T-cell (primary cell): ENCODE measurements at regions not wholly inside any gene's neighbourhood (a gene's known extent, or its start where the extent isn't known, plus 50 kb on each side); places are given as distances from the start of the nearest gene placed in this dataset.

Source experiments
- ATAC-seq, 4 experiments: fragments of 200-7000 bp in 3 of 4; fragments of 150-1000 bp in 1 of 4; cut with Tn5 transposase; replicated peaks in 1 of 4; 1 replicate in 3 of 4; 2 replicates in 1 of 4; pipeline ENCODE4 v1.10.0; 2021; ENCODE audit warnings: moderate library complexity in 3 of 4, mild to moderate bottlenecking in 2 of 4, moderate number of reproducible peaks in 1 of 4
- CTCF ChIA-PET, 2 donors: fragments of 300-600 bp; sonication (Branson Sonifier 250); formaldehyde crosslinking; loops; one replicate each; lab custom pipeline; 2022; ENCODE audit warnings: antibody characterized with exemption in 2 of 2; lab: Charles Lee
- POLR2A ChIA-PET, 2 donors: fragments of 300-600 bp; sonication (Branson Sonifier 250); formaldehyde crosslinking; loops; one replicate each; lab custom pipeline; 2022; ENCODE audit warnings: antibody characterized with exemption in 2 of 2; lab: Charles Lee
- DNase-seq, 35 experiments: peaks; one replicate each; pipeline versions ENCODE4 v3.0.0 to v3.0.0-alpha.2; 2013 to 2023
- H3K27ac ChIP-seq: one replicate; pipeline ENCODE4 v1.5.1; 2013; ENCODE audit warnings: low read length
- H3K27me3 ChIP-seq, 2 experiments: replicated peaks in 1 of 2; 1 replicate in 1 of 2; 2 replicates in 1 of 2; pipeline versions ENCODE4 v1.6.1 to v1.7.0; 2013; ENCODE audit warnings: low read length in 1 of 2, mixed read lengths in 1 of 2; ENCODE audit not compliant: control insufficient read depth in 2 of 2, insufficient read depth in 2 of 2; ENCODE audit errors: extremely low read depth in 1 of 2
- H3K36me3 ChIP-seq, 2 donors: 1 replicate in 1 of 2; 2 replicates in 1 of 2; pipeline versions ENCODE4 v1.6.1 to v1.7.0; 2013; ENCODE audit warnings: low read length in 1 of 2; ENCODE audit not compliant: control insufficient read depth in 2 of 2, insufficient read depth in 1 of 2; ENCODE audit errors: extremely low read depth in 1 of 2
- H3K4me1 ChIP-seq, 2 experiments: 1 replicate in 1 of 2; 2 replicates in 1 of 2; pipeline versions ENCODE4 v1.6.1 to v1.7.0; 2013; ENCODE audit warnings: low read length in 2 of 2, mixed read lengths in 1 of 2; ENCODE audit not compliant: insufficient read depth in 2 of 2, control insufficient read depth in 1 of 2; ENCODE audit errors: extremely low read depth in 1 of 2
- H3K4me3 ChIP-seq, 2 donors: 1 replicate in 1 of 2; 2 replicates in 1 of 2; pipeline versions ENCODE4 v1.5.1 to v1.7.0; 2013; ENCODE audit warnings: mild to moderate bottlenecking in 2 of 2, low read length in 1 of 2, moderate library complexity in 1 of 2; ENCODE audit not compliant: control insufficient read depth in 1 of 2; ENCODE audit errors: extremely low read depth in 1 of 2
- H3K9me3 ChIP-seq: 2 replicates; pipeline ENCODE4 v1.7.0; 2013
- H3K27ac Mint-ChIP-seq, 2 donors: one replicate each; pipeline ENCODE4 v1.8.0; 2020 to 2021; ENCODE audit warnings: mild to moderate bottlenecking in 2 of 2, mixed read lengths in 2 of 2
- H3K27me3 Mint-ChIP-seq, 2 donors: one replicate each; pipeline ENCODE4 v1.8.0; 2021 to 2022; ENCODE audit warnings: mixed read lengths in 2 of 2
- H3K36me3 Mint-ChIP-seq: one replicate; pipeline ENCODE4 v1.8.0; 2021; ENCODE audit warnings: mixed read lengths
- H3K4me1 Mint-ChIP-seq, 3 donors: one replicate each; pipeline ENCODE4 v1.8.0; 2020 to 2022; ENCODE audit warnings: mixed read lengths in 3 of 3, mild to moderate bottlenecking in 1 of 3
- H3K4me3 Mint-ChIP-seq, 3 donors: one replicate each; pipeline ENCODE4 v1.8.0; 2020 to 2022; ENCODE audit warnings: mild to moderate bottlenecking in 3 of 3, mixed read lengths in 3 of 3, moderate library complexity in 3 of 3
- H3K9me3 Mint-ChIP-seq, 3 donors: one replicate each; pipeline ENCODE4 v1.8.0; 2020 to 2022; ENCODE audit warnings: mixed read lengths in 3 of 3
- WGBS: methylation state at CpG from one replicate; pipeline ENCODE4 v1.1.5; 2013; ENCODE audit warnings: missing lambda C conversion rate; ENCODE audit not compliant: insufficient coverage; 5-methylcytosine and 5-hydroxymethylcytosine counted together

- Mint-ChIP-seq H3K27ac (no peak overlapping the region), H3K36me3 (no peaks in the 10 kb centered on the region), H3K9me3 (peaks cover 0 to 3% (median 3%) of the 10 kb centered on the region in 3 donors), H3K27me3 (peaks cover 3 to 12% of the 10 kb centered on the region in 2 donors), H3K4me1 (peaks cover 22 to 32% (median 31%) of the 10 kb centered on the region in 3 donors), H3K4me3 (no peak overlapping the region)
- ChIA-PET CTCF (interaction anchor here in 1 of 2 donors (1.2 kb wide), 1 partner anchor 9 kb away, joined by 3 read pairs; no protein-coding TSS in a partner anchor), POLR2A (no interaction called here)
- H3K27ac ChIP-seq = no peak overlapping the region
- H3K27me3 ChIP-seq = peaks cover 0 to 5% of the 10 kb centered on the region in 2 experiments
- H3K9me3 ChIP-seq = no peaks in the 10 kb centered on the region
- WGBS = no CpG with 5 or more reads among the region's 2 CpGs
- DNase-seq = no peak
- no peaks in the 10 kb centered on the region for H3K36me3 ChIP-seq
- peaks cover 12 to 21% of the 10 kb centered on the region in 2 experiments for H3K4me1 ChIP-seq
- H3K4me3 ChIP-seq = no peak overlapping the region
- ATAC-seq = no peak
Observed at GRCh38 chr15:70423267-70423666, 325.6 kb upstream of the TLE3 start.

DNA sequence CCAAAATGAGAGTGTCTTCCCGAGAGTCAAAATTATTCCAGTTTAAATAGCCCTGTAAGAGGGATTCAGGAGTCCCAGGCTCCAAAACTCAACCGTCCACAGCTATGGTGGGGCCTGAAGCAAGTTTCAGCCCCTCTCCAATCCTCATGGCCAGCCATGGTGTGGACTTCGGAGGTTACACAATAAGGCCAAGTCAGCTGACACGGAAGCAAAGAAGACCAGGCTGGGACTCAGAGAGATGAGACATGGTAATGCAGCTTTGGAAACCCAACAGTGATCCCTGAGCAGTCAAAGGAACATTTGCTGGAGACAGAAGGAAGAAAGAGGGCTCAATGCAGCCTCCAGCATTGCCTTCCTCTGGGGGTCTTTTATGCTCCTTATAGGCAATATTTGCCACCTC, 324.6 kb upstream of the TLE3 start:
- ATAC-seq = no peak
- Mint-ChIP-seq H3K36me3 (no peaks in the 10 kb centered on the region), H3K9me3 (no peaks in the 10 kb centered on the region), H3K27me3 (peaks cover 3 to 13% of the 10 kb centered on the region in 2 donors), H3K4me1 (peaks cover 22 to 32% (median 31%) of the 10 kb centered on the region in 3 donors), H3K27ac (no peak overlapping the region), H3K4me3 (no peak overlapping the region)
- H3K27me3 ChIP-seq = peaks cover 0 to 5% of the 10 kb centered on the region in 2 experiments
- no peaks in the 10 kb centered on the region for H3K9me3 ChIP-seq
- POLR2A ChIA-PET = no interaction called here
- CTCF ChIA-PET = interaction anchor here in 1 of 2 donors (1.2 kb wide), 1 partner anchor 10 kb away, joined by 3 read pairs; no protein-coding TSS in a partner anchor
- H3K4me1 ChIP-seq = peaks cover 12 to 21% of the 10 kb centered on the region in 2 experiments
- 90% methylated on average over 2 of the region's 4 CpGs for whole genome bisulfite sequencing
- no peak overlapping the region for H3K4me3 ChIP-seq
- H3K36me3 ChIP-seq = no peaks in the 10 kb centered on the region
- DNase-seq = no peak
- no peak overlapping the region for H3K27ac ChIP-seq

GRCh38 chr15:70420948-70421482, 323.3 kb upstream of the TLE3 start:
- Histone ChIP-seq H3K27ac (no peak overlapping the region), H3K27me3 (peaks cover 0 to 5% of the 10 kb centered on the region in 2 experiments), H3K36me3 (no peaks in the 10 kb centered on the region), H3K4me3 (no peak overlapping the region), H3K4me1 (peaks cover 12 to 21% of the 10 kb centered on the region in 2 experiments), H3K9me3 (no peaks in the 10 kb centered on the region)
- no peak for DNase-seq
- H3K36me3 Mint-ChIP-seq = no peaks in the 10 kb centered on the region
- ChIA-PET POLR2A (no interaction called here), CTCF (no interaction called here)
- peaks cover 15 to 20% of the 10 kb centered on the region in 2 donors for H3K27me3 Mint-ChIP-seq
- no peak overlapping the region for H3K27ac Mint-ChIP-seq
- WGBS = 92% methylated on average over 2 of the region's 5 CpGs
- H3K4me1 Mint-ChIP-seq = peaks cover 22 to 31% (median 28%) of the 10 kb centered on the region in 3 donors
- ATAC-seq = no peak
- H3K9me3 Mint-ChIP-seq = no peaks in the 10 kb centered on the region
- H3K4me3 Mint-ChIP-seq = no peak overlapping the region

- Histone ChIP-seq H3K27me3 (peaks cover 0 to 5% of the 10 kb centered on the region in 2 experiments), H3K4me3 (no peak overlapping the region), H3K9me3 (no peaks in the 10 kb centered on the region), H3K4me1 (peaks cover 10 to 18% of the 10 kb centered on the region in 2 experiments), H3K27ac (no peak overlapping the region), H3K36me3 (no peaks in the 10 kb centered on the region)
- no peak overlapping the region for H3K4me3 Mint-ChIP-seq
- H3K9me3 Mint-ChIP-seq = no peaks in the 10 kb centered on the region
- DNase-seq = no peak
- H3K27ac Mint-ChIP-seq = no peak overlapping the region
- 96% methylated on average over 4 of the region's 4 CpGs for WGBS
- no peak for ATAC-seq
- ChIA-PET CTCF (no interaction called here), POLR2A (no interaction called here)
- H3K27me3 Mint-ChIP-seq = peaks cover 15 to 20% of the 10 kb centered on the region in 2 donors
- H3K36me3 Mint-ChIP-seq = no peaks in the 10 kb centered on the region
- peaks cover 16 to 24% (median 21%) of the 10 kb centered on the region in 3 donors for H3K4me1 Mint-ChIP-seq
Observed at GRCh38 chr15:70420086-70420947, 322.6 kb upstream of the TLE3 start.

GRCh38 chr15:70418943-70419342, 321.2 kb upstream of the TLE3 start:
- peaks cover 2 to 10% (median 8%) of the 10 kb centered on the region in 3 donors for H3K4me1 Mint-ChIP-seq
- H3K27ac Mint-ChIP-seq = no peak overlapping the region
- no peaks in the 10 kb centered on the region for H3K9me3 Mint-ChIP-seq
- H3K36me3 Mint-ChIP-seq = no peaks in the 10 kb centered on the region
- no peak for DNase-seq
- no peak overlapping the region for H3K4me3 Mint-ChIP-seq
- WGBS = 88% methylated on average over 5 of the region's 11 CpGs
- CTCF ChIA-PET = no interaction called here
- Histone ChIP-seq H3K4me3 (no peak overlapping the region), H3K27me3 (peaks cover 0 to 5% of the 10 kb centered on the region in 2 experiments), H3K36me3 (no peaks in the 10 kb centered on the region), H3K4me1 (peaks cover 0 to 4% of the 10 kb centered on the region in 2 experiments), H3K27ac (no peak overlapping the region), H3K9me3 (no peaks in the 10 kb centered on the region)
- POLR2A ChIA-PET = no interaction called here
- no peak for ATAC-seq
- peaks cover 15 to 20% of the 10 kb centered on the region in 2 donors for H3K27me3 Mint-ChIP-seq

GRCh38 chr15:70417535-70417934, 319.8 kb upstream of the TLE3 start:
- ATAC-seq (no peak), DNase-seq (no peak)
- H3K36me3 ChIP-seq = no peaks in the 10 kb centered on the region
- no peaks in the 10 kb centered on the region for H3K4me1 ChIP-seq
- H3K27me3 ChIP-seq = no peaks in the 10 kb centered on the region
- no peaks in the 10 kb centered on the region for H3K9me3 ChIP-seq
- H3K4me3 Mint-ChIP-seq = no peak overlapping the region
- H3K27ac Mint-ChIP-seq = no peak overlapping the region
- H3K36me3 Mint-ChIP-seq = no peaks in the 10 kb centered on the region
- peaks cover 0 to 10% (median 5%) of the 10 kb centered on the region in 3 donors for H3K4me1 Mint-ChIP-seq
- H3K9me3 Mint-ChIP-seq = no peaks in the 10 kb centered on the region
- no peak overlapping the region for H3K4me3 ChIP-seq
- 96% methylated on average over 3 of the region's 6 CpGs for WGBS
- POLR2A ChIA-PET = no interaction called here
- peaks cover 15 to 20% of the 10 kb centered on the region in 2 donors for H3K27me3 Mint-ChIP-seq
- CTCF ChIA-PET = no interaction called here
- H3K27ac ChIP-seq = no peak overlapping the region
